PC-9 (cell line): ENCODE measurements at regions not wholly inside any gene's neighbourhood (a gene's known extent, or its start where the extent isn't known, plus 50 kb on each side); places are given as distances from the start of the nearest gene placed in this dataset.

Experiments
- BruUV-seq: library from RNA; stranded (reverse); fragments of 400-500 nt; replicated peaks from 2 replicates; lab custom pipeline; 2021; lab: Mats Ljungman, UMichigan
- CTCF ChIA-PET: fragments of 300-600 bp; sonication (Branson Sonifier 250); formaldehyde crosslinking; loops from one replicate; lab custom pipeline; 2022; ENCODE audit warnings: antibody characterized with exemption; lab: Charles Lee
- POLR2A ChIA-PET: fragments of 300-600 bp; sonication (Branson Sonifier 250); formaldehyde crosslinking; loops from one replicate; lab custom pipeline; 2022; ENCODE audit warnings: antibody characterized with exemption; ENCODE audit not compliant: unreplicated experiment; lab: Charles Lee
- DNase-seq, 2 experiments: peaks; one replicate each; pipeline versions ENCODE4 v3.0.0 to v3.0.0-alpha.2; 2015 to 2022; ENCODE audit warnings: mixed read lengths in 1 of 2
- H2AFZ ChIP-seq: fragments of 200-600 bp; sonication (generic); 2 replicates; pipeline ENCODE4 v1.8.1; 2017; ENCODE audit warnings: antibody characterized with exemption
- H3F3A ChIP-seq: fragments of 200-600 bp; sonication (generic); 2 replicates; pipeline ENCODE4 v1.8.1; 2017; ENCODE audit warnings: antibody characterized with exemption, mild to moderate bottlenecking, low read depth; ENCODE audit not compliant: insufficient read depth
- H3K27ac ChIP-seq: fragments of 200-600 bp; sonication (generic); 2 replicates; pipeline ENCODE4 v1.6.1; 2016; ENCODE audit warnings: mixed run types
- H3K27me3 ChIP-seq: fragments of 200-600 bp; sonication (generic); 2 replicates; pipeline ENCODE4 v1.6.1; 2016; ENCODE audit warnings: low read depth, mixed run types; ENCODE audit not compliant: insufficient read depth
- H3K36me3 ChIP-seq: fragments of 200-600 bp; sonication (generic); 2 replicates; pipeline ENCODE4 v1.6.1; 2016; ENCODE audit warnings: low read depth, mixed run types
- H3K4me1 ChIP-seq: fragments of 200-600 bp; sonication (generic); replicated peaks from 2 replicates; pipeline ENCODE4 v1.6.1; 2016; ENCODE audit warnings: mixed run types; ENCODE audit not compliant: insufficient read depth
- H3K4me2 ChIP-seq: fragments of 200-600 bp; sonication (generic); 2 replicates; pipeline ENCODE4 v1.6.1; 2017; ENCODE audit warnings: mixed run types
- H3K4me3 ChIP-seq: fragments of 200-600 bp; sonication (generic); 2 replicates; pipeline ENCODE4 v1.6.1; 2016; ENCODE audit warnings: mixed run types
- H3K79me2 ChIP-seq: fragments of 200-600 bp; sonication (generic); 2 replicates; pipeline ENCODE4 v1.6.1; 2017; ENCODE audit warnings: low read depth, mixed run types
- H3K9me2 ChIP-seq: fragments of 200-600 bp; sonication (generic); 2 replicates; pipeline ENCODE4 v1.8.1; 2017; ENCODE audit warnings: mild to moderate bottlenecking; ENCODE audit not compliant: insufficient read depth
- H3K9me3 ChIP-seq: fragments of 200-600 bp; sonication (generic); 2 replicates; pipeline ENCODE4 v1.8.1; 2016; ENCODE audit warnings: low read depth; ENCODE audit not compliant: insufficient read depth
- H4K20me1 ChIP-seq: fragments of 200-600 bp; sonication (generic); 2 replicates; pipeline ENCODE4 v1.8.1; 2017; ENCODE audit not compliant: insufficient read depth
- EZH2 ChIP-seq: fragments of 200-600 bp; sonication (generic); IDR thresholded peaks from 2 replicates; pipeline ENCODE4 v1.8.0; 2017; ENCODE audit warnings: antibody characterized with exemption, low read depth
- intact Hi-C: fragments of 100-400 bp; cut with micrococcal nuclease; formaldehyde crosslinking; loops from one replicate; pipeline ENCODE4 v1.10.0; 2022; ENCODE audit not compliant: unreplicated experiment
- TF ChIP-seq, protein P1 (sequence below): fragments of 200-600 bp; sonication (generic); conservative IDR thresholded peaks from 2 replicates; pipeline ENCODE4 v1.6.1; 2017; ENCODE audit warnings: mixed run types, antibody characterized with exemption, mild to moderate bottlenecking, moderate library complexity

DNA sequence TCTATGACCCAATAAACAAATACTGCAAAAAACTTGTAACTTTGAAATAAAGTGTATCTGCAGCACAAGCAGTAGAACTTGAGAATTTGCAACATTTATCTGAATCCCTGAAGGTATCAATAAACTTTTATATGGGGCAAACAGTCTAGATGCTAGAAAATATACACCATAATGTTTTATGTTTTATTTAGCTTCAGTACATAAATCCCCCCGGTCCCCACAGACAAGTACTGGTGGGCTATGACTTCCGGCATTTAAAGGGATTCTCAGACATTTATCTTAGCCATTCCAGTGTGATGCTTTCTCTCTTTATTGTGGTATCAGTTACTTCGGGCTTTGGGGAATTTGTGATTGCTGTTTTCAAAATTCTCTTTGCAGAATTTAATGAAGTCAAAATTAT, 390.4 kb downstream of the SIPA1L2 start:
- BruUV-seq, result no TSS peak
- CTCF ChIA-PET, result no interaction called here
- Histone ChIP-seq H3K4me2 (no peak overlapping the region), H3K4me3 (no peak overlapping the region), H3K9me2 (no peaks in the 10 kb centered on the region), H2AFZ (no peak overlapping the region), H3K9me3 (no peaks in the 10 kb centered on the region), H3K79me2 (no peaks in the 10 kb centered on the region), H3K27ac (no peak overlapping the region), H3F3A (no peaks in the 10 kb centered on the region), H3K4me1 (no peaks in the 10 kb centered on the region), H3K27me3 (peaks cover 58% of the 10 kb centered on the region; the same call in 1 of the 2 replicates), H3K36me3 (no peaks in the 10 kb centered on the region), H4K20me1 (no peaks in the 10 kb centered on the region; the same call in 1 of the 2 replicates)
- TF ChIP-seq, protein P1, sequence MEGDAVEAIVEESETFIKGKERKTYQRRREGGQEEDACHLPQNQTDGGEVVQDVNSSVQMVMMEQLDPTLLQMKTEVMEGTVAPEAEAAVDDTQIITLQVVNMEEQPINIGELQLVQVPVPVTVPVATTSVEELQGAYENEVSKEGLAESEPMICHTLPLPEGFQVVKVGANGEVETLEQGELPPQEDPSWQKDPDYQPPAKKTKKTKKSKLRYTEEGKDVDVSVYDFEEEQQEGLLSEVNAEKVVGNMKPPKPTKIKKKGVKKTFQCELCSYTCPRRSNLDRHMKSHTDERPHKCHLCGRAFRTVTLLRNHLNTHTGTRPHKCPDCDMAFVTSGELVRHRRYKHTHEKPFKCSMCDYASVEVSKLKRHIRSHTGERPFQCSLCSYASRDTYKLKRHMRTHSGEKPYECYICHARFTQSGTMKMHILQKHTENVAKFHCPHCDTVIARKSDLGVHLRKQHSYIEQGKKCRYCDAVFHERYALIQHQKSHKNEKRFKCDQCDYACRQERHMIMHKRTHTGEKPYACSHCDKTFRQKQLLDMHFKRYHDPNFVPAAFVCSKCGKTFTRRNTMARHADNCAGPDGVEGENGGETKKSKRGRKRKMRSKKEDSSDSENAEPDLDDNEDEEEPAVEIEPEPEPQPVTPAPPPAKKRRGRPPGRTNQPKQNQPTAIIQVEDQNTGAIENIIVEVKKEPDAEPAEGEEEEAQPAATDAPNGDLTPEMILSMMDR, result no peak
- TF ChIP-seq EZH2, result no peak
- POLR2A ChIA-PET, result no interaction called here
- intact Hi-C loops, result no loop called here
- DNase-seq, result no peak

DNA sequence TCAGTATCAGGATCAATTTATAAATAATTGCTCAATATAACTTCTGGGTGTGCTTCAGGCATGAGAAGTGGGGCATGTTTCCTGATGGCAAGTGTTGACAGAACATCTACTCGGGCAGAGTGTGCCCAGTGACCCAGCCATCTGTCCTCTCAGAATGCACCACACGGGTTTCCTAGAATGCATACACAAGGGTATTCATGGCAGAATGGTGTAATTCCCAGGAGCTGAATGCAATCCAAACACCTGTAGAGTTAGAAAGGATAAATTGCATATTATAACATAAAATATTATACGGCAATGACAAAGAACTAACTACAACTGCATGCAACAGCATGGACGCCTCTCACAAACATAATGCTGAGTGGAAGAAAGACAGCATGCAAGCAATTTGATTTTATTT, 391.9 kb downstream of the SIPA1L2 start:
- Histone ChIP-seq H3K9me2 (no peaks in the 10 kb centered on the region), H3K4me2 (no peak overlapping the region), H3F3A (no peaks in the 10 kb centered on the region), H3K9me3 (no peaks in the 10 kb centered on the region), H3K4me3 (no peak overlapping the region), H3K36me3 (no peaks in the 10 kb centered on the region), H2AFZ (no peak overlapping the region), H3K79me2 (no peaks in the 10 kb centered on the region), H3K27ac (no peak overlapping the region), H3K4me1 (no peaks in the 10 kb centered on the region), H4K20me1 (no peaks in the 10 kb centered on the region; the same call in 1 of the 2 replicates), H3K27me3 (peaks cover 61% of the 10 kb centered on the region)
- POLR2A ChIA-PET, result no interaction called here
- TF ChIP-seq, protein P1, result no peak
- no peak for TF ChIP-seq EZH2
- no peak for DNase-seq
- intact Hi-C loops, result no loop called here
- CTCF ChIA-PET, result no interaction called here
- BruUV-seq, result no TSS peak

DNA sequence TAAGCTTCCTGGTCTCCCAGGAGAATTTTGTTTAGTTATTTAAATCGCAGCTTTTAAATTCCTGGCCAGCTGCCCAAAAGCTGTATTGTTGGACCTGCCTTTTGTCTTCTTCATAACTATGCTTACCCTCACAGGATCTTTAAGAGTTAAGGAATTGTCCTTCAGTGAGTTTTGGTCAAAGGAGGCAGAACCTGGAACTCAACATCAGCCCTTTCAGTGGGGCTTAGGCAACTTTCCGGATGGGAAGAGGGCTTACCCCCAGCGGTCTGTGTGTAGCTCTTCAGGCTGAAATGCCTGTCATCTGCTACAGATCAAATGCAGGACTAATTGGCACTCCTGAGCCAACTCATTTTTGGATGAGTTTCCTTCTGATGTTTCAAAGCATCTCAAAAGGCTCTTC, 402.6 kb downstream of the SIPA1L2 start:
- H3K79me2 ChIP-seq, result no peaks in the 10 kb centered on the region
- H3F3A ChIP-seq, result peaks cover 4% of the 10 kb centered on the region; the same call in 1 of the 2 replicates
- no peaks in the 10 kb centered on the region for H4K20me1 ChIP-seq
- no peak overlapping the region for H3K4me2 ChIP-seq
- H3K4me3 ChIP-seq, result no peak overlapping the region
- H2AFZ ChIP-seq, result no peak overlapping the region
- no peak for TF ChIP-seq EZH2
- TF ChIP-seq, protein P1, result no peak
- ChIA-PET POLR2A (interaction anchor here (0.7 kb wide), 1 partner anchor 15 kb away, joined by 5 read pairs; no protein-coding TSS in a partner anchor), CTCF (no interaction called here)
- BruUV-seq, result no TSS peak
- H3K27ac ChIP-seq, result no peak overlapping the region
- H3K9me3 ChIP-seq, result no peaks in the 10 kb centered on the region
- 0 out of 2 replicates have a peak, but pooled peaks cover under 1% of the 10 kb centered on the region for H3K4me1 ChIP-seq
- no peaks in the 10 kb centered on the region for H3K9me2 ChIP-seq
- H3K36me3 ChIP-seq, result no peaks in the 10 kb centered on the region
- DNase-seq, result no peak
- intact Hi-C loops, result no loop called here
- no peaks in the 10 kb centered on the region for H3K27me3 ChIP-seq
